ENCODE measurements at regions not wholly inside any gene's neighbourhood (a gene's known extent, or its start where the extent isn't known, plus 50 kb on each side); places are given as distances from the start of the nearest gene placed in this dataset.
"Not testable (repeated sequence)": the region's sequence is repeated elsewhere in the genome, so short reads cannot be mapped to it uniquely, and the experiment has no call there.

DNA sequence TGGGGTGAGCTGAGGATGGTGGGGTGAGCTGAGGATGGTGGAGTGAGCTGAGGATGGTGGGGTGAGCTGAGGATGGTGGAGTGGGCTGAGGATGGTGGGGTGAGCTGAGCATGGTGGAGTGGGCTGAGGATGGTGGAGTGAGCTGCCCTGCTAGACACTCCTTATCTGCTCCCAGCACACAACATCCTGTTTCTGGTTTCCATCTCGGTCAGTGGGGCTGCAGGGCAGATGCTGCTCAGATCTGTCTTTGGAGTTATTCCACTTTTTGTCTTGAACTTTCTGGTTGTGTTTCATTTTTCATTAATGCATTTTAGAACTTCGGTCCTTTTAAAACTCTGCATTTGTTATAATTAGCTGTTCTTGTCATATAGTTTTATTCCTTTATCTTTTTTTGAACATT, 67.9 kb upstream of the ANTXRL start:
- Histone ChIP-seq H4K20me1 (ENCODE audit: insufficient read depth, low read length) (no peaks in the 10 kb centered on the region), H3K27me3 (ENCODE audit: low read depth, low read length) (no peaks in the 10 kb centered on the region), H2AFZ (ENCODE audit: low read depth, low read length) (no peak overlapping the region), H3K4me2 (ENCODE audit: low read length) (no peak overlapping the region), H3K79me2 (ENCODE audit: low read length) (no peaks in the 10 kb centered on the region), H3K4me3 (ENCODE audit: low read length) (no peak overlapping the region), H3K4me1 (ENCODE audit: low read length) (no peaks in the 10 kb centered on the region), H3K36me3 (replicated peaks; ENCODE audit: low read depth, low read length) (no peaks in the 10 kb centered on the region), H3K9ac (ENCODE audit: low read length) (no peak overlapping the region), H3K27ac (ENCODE audit: low read length) (no peak overlapping the region), H3K9me3 (ENCODE audit: insufficient read depth, low read length) (no peaks in the 10 kb centered on the region)
- TF ChIP-seq EZH2phosphoT487 (IDR thresholded peaks at IDR 0.05; ENCODE audit: low read depth) = no peak
- TF ChIP-seq, protein P1, sequence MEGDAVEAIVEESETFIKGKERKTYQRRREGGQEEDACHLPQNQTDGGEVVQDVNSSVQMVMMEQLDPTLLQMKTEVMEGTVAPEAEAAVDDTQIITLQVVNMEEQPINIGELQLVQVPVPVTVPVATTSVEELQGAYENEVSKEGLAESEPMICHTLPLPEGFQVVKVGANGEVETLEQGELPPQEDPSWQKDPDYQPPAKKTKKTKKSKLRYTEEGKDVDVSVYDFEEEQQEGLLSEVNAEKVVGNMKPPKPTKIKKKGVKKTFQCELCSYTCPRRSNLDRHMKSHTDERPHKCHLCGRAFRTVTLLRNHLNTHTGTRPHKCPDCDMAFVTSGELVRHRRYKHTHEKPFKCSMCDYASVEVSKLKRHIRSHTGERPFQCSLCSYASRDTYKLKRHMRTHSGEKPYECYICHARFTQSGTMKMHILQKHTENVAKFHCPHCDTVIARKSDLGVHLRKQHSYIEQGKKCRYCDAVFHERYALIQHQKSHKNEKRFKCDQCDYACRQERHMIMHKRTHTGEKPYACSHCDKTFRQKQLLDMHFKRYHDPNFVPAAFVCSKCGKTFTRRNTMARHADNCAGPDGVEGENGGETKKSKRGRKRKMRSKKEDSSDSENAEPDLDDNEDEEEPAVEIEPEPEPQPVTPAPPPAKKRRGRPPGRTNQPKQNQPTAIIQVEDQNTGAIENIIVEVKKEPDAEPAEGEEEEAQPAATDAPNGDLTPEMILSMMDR (IDR thresholded peaks at IDR 0.05; ENCODE audit: low read depth, low read length) = no peak

DNA sequence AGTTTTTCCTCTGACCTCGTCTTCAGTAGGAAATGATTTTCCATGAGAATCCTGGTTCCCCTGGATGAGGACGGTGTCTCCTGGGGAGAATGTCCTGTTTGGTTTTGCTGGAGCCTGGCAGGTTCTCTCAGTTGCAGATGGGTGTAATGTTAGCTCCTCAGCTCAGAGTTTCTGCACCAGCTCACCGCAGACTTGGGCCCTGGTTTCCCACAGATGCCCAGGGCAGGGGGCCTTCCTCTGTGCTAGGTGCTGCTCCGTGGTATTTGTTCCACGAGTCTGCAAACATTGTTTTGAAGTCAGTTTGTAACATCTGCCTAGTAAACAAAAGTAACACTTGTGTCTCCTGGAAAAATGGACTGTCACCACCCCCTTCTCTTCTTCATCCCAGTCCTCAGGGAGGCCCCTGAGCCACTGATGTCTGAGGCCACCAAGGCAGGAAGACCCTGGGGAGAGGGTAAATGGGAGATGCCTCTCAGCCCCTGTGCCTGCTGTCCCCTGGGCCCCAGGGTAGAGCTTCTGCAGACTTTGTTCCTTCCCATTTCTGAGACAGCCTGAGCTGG, 67.3 kb upstream of the ANTXRL start:
- not testable (repeated sequence) for H3K27ac ChIP-seq (ENCODE audit: low read length); H2AFZ ChIP-seq (ENCODE audit: low read depth, low read length); H3K36me3 ChIP-seq (replicated peaks; ENCODE audit: low read depth, low read length); H3K4me3 ChIP-seq (ENCODE audit: low read length); H3K27me3 ChIP-seq (ENCODE audit: low read depth, low read length); H3K9me3 ChIP-seq (ENCODE audit: insufficient read depth, low read length); H4K20me1 ChIP-seq (ENCODE audit: insufficient read depth, low read length); H3K4me2 ChIP-seq (ENCODE audit: low read length); H3K79me2 ChIP-seq (ENCODE audit: low read length); H3K4me1 ChIP-seq (ENCODE audit: low read length); H3K9ac ChIP-seq (ENCODE audit: low read length)

DNA sequence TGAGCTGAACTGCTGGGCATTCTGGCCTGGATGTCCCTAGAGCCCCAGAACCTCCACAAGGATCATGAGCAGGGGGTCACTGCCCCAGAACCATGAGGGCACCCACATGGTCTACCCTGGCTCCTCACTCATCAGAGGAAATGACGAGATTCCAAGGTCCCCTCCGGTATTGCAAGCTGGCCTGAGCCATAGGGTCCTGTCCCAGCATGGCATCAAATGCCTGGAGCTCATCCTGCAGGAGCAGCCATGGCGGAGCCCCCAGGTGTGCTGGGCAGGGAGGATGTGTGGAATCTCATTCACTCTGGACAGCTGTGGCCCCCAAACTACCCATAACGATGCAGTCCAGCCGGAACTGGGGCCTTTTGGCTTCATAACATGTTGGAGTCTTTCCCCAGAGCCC, 66.6 kb upstream of the ANTXRL start:
- no peak overlapping the region for H3K9ac ChIP-seq (ENCODE audit: low read length)
- H4K20me1 ChIP-seq (ENCODE audit: insufficient read depth, low read length) = no peaks in the 10 kb centered on the region
- H2AFZ ChIP-seq (ENCODE audit: low read depth, low read length) = no peak overlapping the region
- H3K4me1 ChIP-seq (ENCODE audit: low read length) = no peaks in the 10 kb centered on the region
- no peak overlapping the region for H3K4me3 ChIP-seq (ENCODE audit: low read length)
- no peak overlapping the region for H3K27ac ChIP-seq (ENCODE audit: low read length)
- no peak overlapping the region for H3K4me2 ChIP-seq (ENCODE audit: low read length)
- H3K79me2 ChIP-seq (ENCODE audit: low read length) = no peaks in the 10 kb centered on the region
- no peaks in the 10 kb centered on the region for H3K36me3 ChIP-seq (replicated peaks; ENCODE audit: low read depth, low read length)
- TF ChIP-seq, protein P1 (IDR thresholded peaks at IDR 0.05; ENCODE audit: low read depth, low read length) = no peak
- no peak for TF ChIP-seq EZH2phosphoT487 (IDR thresholded peaks at IDR 0.05; ENCODE audit: low read depth)
- H3K27me3 ChIP-seq (ENCODE audit: low read depth, low read length) = no peaks in the 10 kb centered on the region
- H3K9me3 ChIP-seq (ENCODE audit: insufficient read depth, low read length) = no peaks in the 10 kb centered on the region

DNA sequence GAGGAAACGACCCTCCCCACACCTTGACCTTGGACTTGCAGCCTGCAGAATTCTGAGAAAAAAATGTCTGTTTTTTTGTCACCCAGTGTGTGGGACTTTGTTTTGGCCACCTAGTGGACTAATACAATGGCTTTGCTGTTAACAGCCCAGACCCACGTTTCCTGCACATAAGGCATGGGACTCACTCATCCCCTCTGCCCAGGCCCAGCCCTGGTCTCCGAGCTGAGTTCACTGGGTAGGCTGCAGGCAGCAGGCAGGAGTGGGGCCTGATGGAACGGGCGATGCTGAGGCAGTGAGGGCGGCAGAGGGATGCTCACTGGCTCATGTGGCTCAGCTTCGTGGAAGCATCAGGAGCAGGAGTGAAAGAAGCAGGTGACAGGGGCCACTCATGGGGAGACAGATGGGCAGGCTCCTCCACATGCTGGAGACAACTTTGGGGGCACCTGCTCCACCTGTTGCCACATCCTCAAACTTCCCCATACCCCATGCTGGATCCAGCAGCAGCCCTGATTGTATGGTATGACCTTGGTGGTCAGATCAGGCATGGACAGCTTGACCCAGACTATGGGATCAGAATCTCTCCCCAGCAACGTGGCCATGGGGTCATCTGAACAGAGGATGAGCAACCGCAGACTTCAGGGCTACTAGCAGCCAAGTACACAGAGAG, 65.8 kb upstream of the ANTXRL start:
- no peak overlapping the region for H3K9ac ChIP-seq (ENCODE audit: low read length)
- no peak overlapping the region for H2AFZ ChIP-seq (ENCODE audit: low read depth, low read length)
- H3K79me2 ChIP-seq (ENCODE audit: low read length) = no peaks in the 10 kb centered on the region
- H3K9me3 ChIP-seq (ENCODE audit: insufficient read depth, low read length) = no peaks in the 10 kb centered on the region
- H3K4me3 ChIP-seq (ENCODE audit: low read length) = no peak overlapping the region
- H3K27ac ChIP-seq (ENCODE audit: low read length) = no peak overlapping the region
- H3K4me2 ChIP-seq (ENCODE audit: low read length) = no peak overlapping the region
- TF ChIP-seq, protein P1 (IDR thresholded peaks at IDR 0.05; ENCODE audit: low read depth, low read length) = no peak
- TF ChIP-seq EZH2phosphoT487 (IDR thresholded peaks at IDR 0.05; ENCODE audit: low read depth) = no peak
- H4K20me1 ChIP-seq (ENCODE audit: insufficient read depth, low read length) = no peaks in the 10 kb centered on the region
- H3K36me3 ChIP-seq (replicated peaks; ENCODE audit: low read depth, low read length) = no peaks in the 10 kb centered on the region
- H3K4me1 ChIP-seq (ENCODE audit: low read length) = no peaks in the 10 kb centered on the region
- H3K27me3 ChIP-seq (ENCODE audit: low read depth, low read length) = no peaks in the 10 kb centered on the region
